ENCODE measurements at regions not wholly inside any gene's neighbourhood (a gene's known extent, or its start where the extent isn't known, plus 50 kb on each side); places are given as distances from the start of the nearest gene placed in this dataset.
A peak's percentile ranks its signal among the peaks of the same experiment; 100 is the strongest.

DNA sequence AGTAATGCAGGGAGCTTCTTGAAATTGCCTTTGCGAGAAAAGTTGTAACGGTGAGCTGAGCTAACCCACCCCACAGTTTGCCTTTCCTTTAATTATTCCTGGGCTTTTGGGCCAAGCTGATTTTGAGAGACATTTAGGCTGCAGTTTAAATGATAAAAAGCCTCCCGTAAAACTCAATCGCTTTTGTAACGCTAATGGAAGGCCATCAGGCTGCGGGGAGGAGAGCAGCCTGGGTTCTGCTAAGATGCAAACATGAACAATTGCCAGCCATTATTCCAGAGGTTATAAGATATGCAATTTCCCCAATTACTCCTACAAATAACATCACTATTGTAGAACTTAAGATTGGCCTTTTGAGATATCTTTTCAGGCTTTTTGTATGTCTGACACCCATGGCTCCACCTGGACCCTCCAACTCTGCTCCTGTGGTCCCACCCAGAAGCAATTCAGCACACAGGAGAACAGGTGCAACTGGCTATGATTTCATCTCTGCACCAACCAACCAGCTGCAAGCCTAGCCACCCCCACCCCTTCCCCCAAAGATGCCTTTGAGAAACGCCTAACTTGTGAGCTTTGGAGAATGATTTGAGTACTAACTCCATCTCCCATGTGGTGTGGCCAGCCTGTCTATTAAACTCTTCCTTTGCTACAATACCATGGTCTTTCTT lies 108.2 kb upstream of the FAM9C start:
- no peak overlapping the region for H3K4me3 ChIP-seq (ENCODE audit: control insufficient read depth, low read depth, low read length)
- DNase-seq (ENCODE audit: low read depth): no peak
- TF ChIP-seq, protein P1, sequence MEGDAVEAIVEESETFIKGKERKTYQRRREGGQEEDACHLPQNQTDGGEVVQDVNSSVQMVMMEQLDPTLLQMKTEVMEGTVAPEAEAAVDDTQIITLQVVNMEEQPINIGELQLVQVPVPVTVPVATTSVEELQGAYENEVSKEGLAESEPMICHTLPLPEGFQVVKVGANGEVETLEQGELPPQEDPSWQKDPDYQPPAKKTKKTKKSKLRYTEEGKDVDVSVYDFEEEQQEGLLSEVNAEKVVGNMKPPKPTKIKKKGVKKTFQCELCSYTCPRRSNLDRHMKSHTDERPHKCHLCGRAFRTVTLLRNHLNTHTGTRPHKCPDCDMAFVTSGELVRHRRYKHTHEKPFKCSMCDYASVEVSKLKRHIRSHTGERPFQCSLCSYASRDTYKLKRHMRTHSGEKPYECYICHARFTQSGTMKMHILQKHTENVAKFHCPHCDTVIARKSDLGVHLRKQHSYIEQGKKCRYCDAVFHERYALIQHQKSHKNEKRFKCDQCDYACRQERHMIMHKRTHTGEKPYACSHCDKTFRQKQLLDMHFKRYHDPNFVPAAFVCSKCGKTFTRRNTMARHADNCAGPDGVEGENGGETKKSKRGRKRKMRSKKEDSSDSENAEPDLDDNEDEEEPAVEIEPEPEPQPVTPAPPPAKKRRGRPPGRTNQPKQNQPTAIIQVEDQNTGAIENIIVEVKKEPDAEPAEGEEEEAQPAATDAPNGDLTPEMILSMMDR (conservative IDR thresholded peaks at IDR 0.05; ENCODE audit: control insufficient read depth, insufficient read depth, low read depth, low read length): no peak

- DNase-seq (ENCODE audit: low read depth): peak; percentile 25
- H3K4me3 ChIP-seq (ENCODE audit: control insufficient read depth, low read depth, low read length): no peak overlapping the region
- TF ChIP-seq, protein P1 (conservative IDR thresholded peaks at IDR 0.05; ENCODE audit: control insufficient read depth, insufficient read depth, low read depth, low read length): no peak
Observed at GRCh38 chrX:13151828-13152517, 107.6 kb upstream of the FAM9C start.

DNA sequence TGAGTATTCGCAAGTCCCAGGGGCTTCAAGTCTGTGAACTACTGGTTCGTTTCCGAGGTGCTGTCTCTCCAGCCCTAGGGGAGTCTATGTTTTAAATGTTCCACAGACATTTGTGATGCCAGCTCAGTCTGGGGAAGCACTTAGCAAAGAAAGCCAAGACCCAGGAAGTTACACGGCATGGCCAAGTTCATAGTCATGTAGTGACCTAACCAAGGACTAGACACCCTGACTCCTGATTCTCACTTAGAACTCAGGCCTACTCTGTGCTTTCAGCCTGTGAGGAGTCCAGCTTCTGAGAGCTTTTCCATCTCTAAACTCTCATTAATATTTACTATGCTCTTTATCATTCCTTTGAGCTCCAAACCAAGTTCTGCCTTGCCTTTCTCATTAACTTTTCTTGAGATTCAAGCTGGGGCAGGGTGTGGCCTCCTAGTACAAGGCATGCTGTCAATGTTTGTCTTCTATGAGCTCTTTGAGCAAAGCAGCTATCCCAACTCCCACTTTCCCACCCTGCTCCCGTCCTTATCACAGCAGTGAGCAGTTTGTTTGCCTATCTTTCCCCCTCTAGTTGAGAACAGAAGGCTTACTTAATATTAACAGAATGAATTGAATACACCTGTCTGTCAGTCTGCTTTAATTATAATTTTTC lies 105.4 kb upstream of the FAM9C start:
- TF ChIP-seq, protein P1 (conservative IDR thresholded peaks at IDR 0.05; ENCODE audit: control insufficient read depth, insufficient read depth, low read depth, low read length): no peak
- H3K4me3 ChIP-seq (ENCODE audit: control insufficient read depth, low read depth, low read length): no peak overlapping the region
- no peak for DNase-seq (ENCODE audit: low read depth)

GRCh38 chrX:13147733-13148132 lies 103.3 kb upstream of the FAM9C start:
- DNase-seq (ENCODE audit: low read depth): no peak
- no peak overlapping the region for H3K4me3 ChIP-seq (ENCODE audit: control insufficient read depth, low read depth, low read length)
- TF ChIP-seq, protein P1 (conservative IDR thresholded peaks at IDR 0.05; ENCODE audit: control insufficient read depth, insufficient read depth, low read depth, low read length): no peak

DNA sequence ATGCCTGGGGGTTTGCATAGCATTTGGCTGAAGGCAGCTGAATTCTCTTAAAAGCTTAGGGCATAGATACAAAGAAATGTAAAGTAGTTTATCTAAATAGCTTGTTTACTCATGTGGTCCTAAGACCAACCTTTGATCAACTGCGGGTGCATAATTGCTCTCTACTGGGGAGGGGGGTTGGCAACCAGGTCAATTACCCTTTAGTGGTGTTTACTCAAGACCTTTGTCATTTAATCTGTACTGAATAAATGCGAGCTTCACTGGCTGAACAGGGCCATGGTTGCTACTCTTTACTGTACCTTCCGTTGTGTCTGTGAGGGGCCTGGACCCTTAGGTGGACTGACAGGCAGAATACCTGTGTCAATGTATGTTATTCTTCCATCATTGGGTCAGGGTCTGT lies 102.7 kb upstream of the FAM9C start:
- no peak for DNase-seq (ENCODE audit: low read depth)
- TF ChIP-seq, protein P1 (conservative IDR thresholded peaks at IDR 0.05; ENCODE audit: control insufficient read depth, insufficient read depth, low read depth, low read length): no peak
- H3K4me3 ChIP-seq (ENCODE audit: control insufficient read depth, low read depth, low read length): no peak overlapping the region

GRCh38 chrX:13144927-13145655 lies 100.7 kb upstream of the FAM9C start:
- no peak for DNase-seq (ENCODE audit: low read depth)
- TF ChIP-seq, protein P1 (conservative IDR thresholded peaks at IDR 0.05; ENCODE audit: control insufficient read depth, insufficient read depth, low read depth, low read length): no peak
- no peak overlapping the region for H3K4me3 ChIP-seq (ENCODE audit: control insufficient read depth, low read depth, low read length)

Data from fibroblast of mammary gland (primary cell).